ENCODE measurements at regions not wholly inside any gene's neighbourhood (a gene's known extent, or its start where the extent isn't known, plus 50 kb on each side); places are given as distances from the start of the nearest gene placed in this dataset.

- peaks cover 10% of the 10 kb centered on the region for H3K4me1 Mint-ChIP-seq (ENCODE audit: unreplicated experiment)
- no peak overlapping the region for H3K27ac Mint-ChIP-seq (ENCODE audit: unreplicated experiment)
- no peaks in the 10 kb centered on the region for H3K27me3 Mint-ChIP-seq (ENCODE audit: unreplicated experiment)
- no peak for TF ChIP-seq CTCF (IDR thresholded peaks at IDR 0.05; ENCODE audit: unreplicated experiment)
- no peaks in the 10 kb centered on the region for H3K36me3 Mint-ChIP-seq (ENCODE audit: low read depth, unreplicated experiment)
- DNase-seq (ENCODE audit: low spot score), result no peak
- H3K9me3 Mint-ChIP-seq (ENCODE audit: unreplicated experiment), result no peaks in the 10 kb centered on the region
- no peak overlapping the region for H3K4me3 Mint-ChIP-seq (ENCODE audit: unreplicated experiment)
Measured at GRCh38 chr5:68443091-68443490, 227.5 kb downstream of the PIK3R1 start.

GRCh38 chr5:68444048-68444447, 228.5 kb downstream of the PIK3R1 start:
- no peak for TF ChIP-seq CTCF (IDR thresholded peaks at IDR 0.05; ENCODE audit: unreplicated experiment)
- Mint-ChIP-seq H3K27ac (ENCODE audit: unreplicated experiment) (no peak overlapping the region), H3K36me3 (ENCODE audit: low read depth, unreplicated experiment) (no peaks in the 10 kb centered on the region), H3K9me3 (ENCODE audit: unreplicated experiment) (no peaks in the 10 kb centered on the region), H3K27me3 (ENCODE audit: unreplicated experiment) (no peaks in the 10 kb centered on the region), H3K4me1 (ENCODE audit: unreplicated experiment) (peaks cover 10% of the 10 kb centered on the region), H3K4me3 (ENCODE audit: unreplicated experiment) (no peak overlapping the region)
- no peak for DNase-seq (ENCODE audit: low spot score)

GRCh38 chr5:68444833-68445232, 229.3 kb downstream of the PIK3R1 start:
- Mint-ChIP-seq H3K27me3 (ENCODE audit: unreplicated experiment) (no peaks in the 10 kb centered on the region), H3K9me3 (ENCODE audit: unreplicated experiment) (no peaks in the 10 kb centered on the region), H3K4me3 (ENCODE audit: unreplicated experiment) (no peak overlapping the region), H3K4me1 (ENCODE audit: unreplicated experiment) (peaks cover 10% of the 10 kb centered on the region), H3K27ac (ENCODE audit: unreplicated experiment) (no peak overlapping the region), H3K36me3 (ENCODE audit: low read depth, unreplicated experiment) (no peaks in the 10 kb centered on the region)
- TF ChIP-seq CTCF (IDR thresholded peaks at IDR 0.05; ENCODE audit: unreplicated experiment), result no peak
- no peak for DNase-seq (ENCODE audit: low spot score)

GRCh38 chr5:68445257-68446069, 229.9 kb downstream of the PIK3R1 start:
- no peaks in the 10 kb centered on the region for H3K36me3 Mint-ChIP-seq (ENCODE audit: low read depth, unreplicated experiment)
- peaks cover 10% of the 10 kb centered on the region for H3K4me1 Mint-ChIP-seq (ENCODE audit: unreplicated experiment)
- no peak for TF ChIP-seq CTCF (IDR thresholded peaks at IDR 0.05; ENCODE audit: unreplicated experiment)
- no peak overlapping the region for H3K4me3 Mint-ChIP-seq (ENCODE audit: unreplicated experiment)
- DNase-seq (ENCODE audit: low spot score), result no peak
- no peak overlapping the region for H3K27ac Mint-ChIP-seq (ENCODE audit: unreplicated experiment)
- H3K27me3 Mint-ChIP-seq (ENCODE audit: unreplicated experiment), result no peaks in the 10 kb centered on the region
- H3K9me3 Mint-ChIP-seq (ENCODE audit: unreplicated experiment), result no peaks in the 10 kb centered on the region

GRCh38 chr5:68446070-68446357, 230.5 kb downstream of the PIK3R1 start:
- no peak for DNase-seq (ENCODE audit: low spot score)
- no peaks in the 10 kb centered on the region for H3K27me3 Mint-ChIP-seq (ENCODE audit: unreplicated experiment)
- H3K9me3 Mint-ChIP-seq (ENCODE audit: unreplicated experiment), result no peaks in the 10 kb centered on the region
- H3K27ac Mint-ChIP-seq (ENCODE audit: unreplicated experiment), result no peak overlapping the region
- H3K4me1 Mint-ChIP-seq (ENCODE audit: unreplicated experiment), result peaks cover 10% of the 10 kb centered on the region
- TF ChIP-seq CTCF (IDR thresholded peaks at IDR 0.05; ENCODE audit: unreplicated experiment), result no peak
- H3K36me3 Mint-ChIP-seq (ENCODE audit: low read depth, unreplicated experiment), result no peaks in the 10 kb centered on the region
- H3K4me3 Mint-ChIP-seq (ENCODE audit: unreplicated experiment), result no peak overlapping the region
